ENCODE measurements at regions not wholly inside any gene's neighbourhood (a gene's known extent, or its start where the extent isn't known, plus 50 kb on each side); places are given as distances from the start of the nearest gene placed in this dataset.

DNA sequence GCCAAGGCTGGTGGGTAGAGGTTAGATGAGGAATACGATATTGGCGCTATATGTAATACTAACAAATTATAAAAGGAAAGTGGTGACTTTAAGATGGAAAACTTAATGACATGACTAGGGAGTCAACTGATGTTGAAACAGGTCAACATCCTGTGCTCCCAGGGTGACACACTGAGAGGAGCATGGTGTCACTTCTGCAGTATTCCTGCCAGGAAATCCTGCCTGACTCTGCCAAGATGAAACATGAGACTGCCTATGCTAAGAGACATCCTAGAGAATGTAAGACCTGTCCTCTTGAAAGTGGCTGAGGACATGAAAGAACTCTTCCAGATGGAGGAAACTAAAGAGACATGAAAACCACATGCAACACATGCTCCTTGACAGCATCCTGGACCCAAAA is 65.0 kb upstream of the KCND3 start:
- TF ChIP-seq TCF7L2 (IDR thresholded peaks at IDR 0.05; ENCODE audit: borderline replicate concordance, low read depth, low read length) (no peak), PRDM1 (tag by site-specific recombination; IDR thresholded peaks at IDR 0.05) (no peak), ZNF24 (tag by site-specific recombination; IDR thresholded peaks at IDR 0.05) (no peak), ZFP3 (tag by site-specific recombination; IDR thresholded peaks at IDR 0.05; ENCODE audit: low read depth) (no peak)
- TF ChIP-seq, protein P1, sequence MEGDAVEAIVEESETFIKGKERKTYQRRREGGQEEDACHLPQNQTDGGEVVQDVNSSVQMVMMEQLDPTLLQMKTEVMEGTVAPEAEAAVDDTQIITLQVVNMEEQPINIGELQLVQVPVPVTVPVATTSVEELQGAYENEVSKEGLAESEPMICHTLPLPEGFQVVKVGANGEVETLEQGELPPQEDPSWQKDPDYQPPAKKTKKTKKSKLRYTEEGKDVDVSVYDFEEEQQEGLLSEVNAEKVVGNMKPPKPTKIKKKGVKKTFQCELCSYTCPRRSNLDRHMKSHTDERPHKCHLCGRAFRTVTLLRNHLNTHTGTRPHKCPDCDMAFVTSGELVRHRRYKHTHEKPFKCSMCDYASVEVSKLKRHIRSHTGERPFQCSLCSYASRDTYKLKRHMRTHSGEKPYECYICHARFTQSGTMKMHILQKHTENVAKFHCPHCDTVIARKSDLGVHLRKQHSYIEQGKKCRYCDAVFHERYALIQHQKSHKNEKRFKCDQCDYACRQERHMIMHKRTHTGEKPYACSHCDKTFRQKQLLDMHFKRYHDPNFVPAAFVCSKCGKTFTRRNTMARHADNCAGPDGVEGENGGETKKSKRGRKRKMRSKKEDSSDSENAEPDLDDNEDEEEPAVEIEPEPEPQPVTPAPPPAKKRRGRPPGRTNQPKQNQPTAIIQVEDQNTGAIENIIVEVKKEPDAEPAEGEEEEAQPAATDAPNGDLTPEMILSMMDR (tag by site-specific recombination; IDR thresholded peaks at IDR 0.05) = no peak

All from HEK293 (cell line).